ENCODE measurements at regions not wholly inside any gene's neighbourhood (a gene's known extent, or its start where the extent isn't known, plus 50 kb on each side); places are given as distances from the start of the nearest gene placed in this dataset.

DNA sequence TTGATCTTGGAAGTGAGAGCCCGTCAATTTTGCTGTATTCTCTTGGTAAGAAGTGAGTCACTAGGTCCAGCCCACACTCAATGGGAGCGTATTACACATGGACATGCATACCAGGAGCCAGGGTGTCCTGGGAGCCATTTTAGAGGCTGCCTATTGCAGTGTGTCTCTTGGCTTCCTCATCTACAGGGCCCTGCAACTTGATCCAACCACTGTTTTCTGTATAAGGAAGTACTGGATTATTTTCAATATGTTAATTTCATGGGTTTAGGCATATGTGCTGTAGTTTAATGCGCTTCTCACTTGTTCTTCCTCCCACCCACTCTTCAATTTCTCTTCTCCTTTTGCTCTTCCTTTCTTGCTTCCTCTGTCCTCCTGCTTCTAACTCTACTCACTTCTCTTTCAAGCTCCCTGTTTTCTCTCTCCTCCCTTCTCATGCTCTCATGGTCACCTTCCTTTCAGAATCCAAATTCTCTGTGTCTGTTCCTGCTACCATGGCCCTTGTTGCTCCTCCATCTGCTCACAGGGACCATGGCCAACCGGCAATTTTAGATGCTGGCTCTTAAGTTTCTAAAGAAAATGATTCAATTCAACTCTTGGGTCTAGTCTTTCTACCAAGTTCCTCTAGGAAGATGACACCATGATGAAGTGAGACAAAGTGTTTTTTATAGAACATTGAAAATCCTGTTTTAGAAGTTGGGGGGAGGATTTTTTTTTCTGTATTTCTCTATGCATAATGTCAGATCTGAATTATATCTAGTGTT lies 152.0 kb upstream of the ZEB2 start:
- ATAC-seq (ENCODE audit: low FRiP score), result no peak
- TF ChIP-seq, protein P1, sequence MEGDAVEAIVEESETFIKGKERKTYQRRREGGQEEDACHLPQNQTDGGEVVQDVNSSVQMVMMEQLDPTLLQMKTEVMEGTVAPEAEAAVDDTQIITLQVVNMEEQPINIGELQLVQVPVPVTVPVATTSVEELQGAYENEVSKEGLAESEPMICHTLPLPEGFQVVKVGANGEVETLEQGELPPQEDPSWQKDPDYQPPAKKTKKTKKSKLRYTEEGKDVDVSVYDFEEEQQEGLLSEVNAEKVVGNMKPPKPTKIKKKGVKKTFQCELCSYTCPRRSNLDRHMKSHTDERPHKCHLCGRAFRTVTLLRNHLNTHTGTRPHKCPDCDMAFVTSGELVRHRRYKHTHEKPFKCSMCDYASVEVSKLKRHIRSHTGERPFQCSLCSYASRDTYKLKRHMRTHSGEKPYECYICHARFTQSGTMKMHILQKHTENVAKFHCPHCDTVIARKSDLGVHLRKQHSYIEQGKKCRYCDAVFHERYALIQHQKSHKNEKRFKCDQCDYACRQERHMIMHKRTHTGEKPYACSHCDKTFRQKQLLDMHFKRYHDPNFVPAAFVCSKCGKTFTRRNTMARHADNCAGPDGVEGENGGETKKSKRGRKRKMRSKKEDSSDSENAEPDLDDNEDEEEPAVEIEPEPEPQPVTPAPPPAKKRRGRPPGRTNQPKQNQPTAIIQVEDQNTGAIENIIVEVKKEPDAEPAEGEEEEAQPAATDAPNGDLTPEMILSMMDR (IDR thresholded peaks at IDR 0.05), result no peak
- DNase-seq (ENCODE audit: low spot score), result no peak

DNA sequence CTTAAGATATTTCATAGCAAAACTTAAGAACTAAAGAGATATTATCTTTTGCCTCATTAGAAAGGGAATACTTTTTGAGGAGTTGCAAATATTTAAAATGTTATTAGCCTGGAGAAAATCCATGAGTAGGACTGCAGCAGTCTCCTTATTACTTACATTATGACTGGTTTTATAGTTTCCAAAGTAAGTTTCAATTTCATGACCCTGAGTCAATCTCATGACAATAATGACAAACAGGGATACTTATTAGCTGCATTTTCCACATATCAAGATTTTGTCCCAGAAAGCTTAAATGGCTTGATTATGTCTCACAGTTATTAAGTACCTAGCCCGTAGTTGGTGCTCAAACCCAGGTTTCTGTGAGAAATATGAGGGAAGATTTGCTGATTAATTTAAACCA lies 150.8 kb upstream of the ZEB2 start:
- DNase-seq (ENCODE audit: low spot score) (no peak), ATAC-seq (ENCODE audit: low FRiP score) (no peak)
- TF ChIP-seq, protein P1 (IDR thresholded peaks at IDR 0.05), result no peak

DNA sequence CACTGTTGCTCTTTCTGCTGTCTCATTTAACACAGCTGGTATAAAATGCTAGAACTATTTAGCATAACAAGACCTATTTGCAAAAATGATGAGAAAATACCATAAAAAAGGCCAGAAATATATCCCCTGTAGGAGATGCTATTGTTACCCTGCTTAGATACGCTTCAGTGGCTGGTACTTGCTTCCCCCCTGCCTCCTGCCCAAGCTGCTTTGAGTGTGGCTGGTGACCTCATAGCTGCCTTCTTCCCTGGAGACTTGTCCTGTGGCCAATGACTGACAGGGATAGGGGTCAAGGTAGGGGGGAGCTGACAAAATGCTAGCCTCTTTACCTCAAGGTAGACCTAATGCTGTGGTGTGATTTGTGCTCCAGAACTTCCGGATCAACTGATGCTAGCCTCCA lies 150.2 kb upstream of the ZEB2 start:
- no peak for DNase-seq (ENCODE audit: low spot score)
- no peak for ATAC-seq (ENCODE audit: low FRiP score)
- TF ChIP-seq, protein P1 (IDR thresholded peaks at IDR 0.05), result no peak

DNA sequence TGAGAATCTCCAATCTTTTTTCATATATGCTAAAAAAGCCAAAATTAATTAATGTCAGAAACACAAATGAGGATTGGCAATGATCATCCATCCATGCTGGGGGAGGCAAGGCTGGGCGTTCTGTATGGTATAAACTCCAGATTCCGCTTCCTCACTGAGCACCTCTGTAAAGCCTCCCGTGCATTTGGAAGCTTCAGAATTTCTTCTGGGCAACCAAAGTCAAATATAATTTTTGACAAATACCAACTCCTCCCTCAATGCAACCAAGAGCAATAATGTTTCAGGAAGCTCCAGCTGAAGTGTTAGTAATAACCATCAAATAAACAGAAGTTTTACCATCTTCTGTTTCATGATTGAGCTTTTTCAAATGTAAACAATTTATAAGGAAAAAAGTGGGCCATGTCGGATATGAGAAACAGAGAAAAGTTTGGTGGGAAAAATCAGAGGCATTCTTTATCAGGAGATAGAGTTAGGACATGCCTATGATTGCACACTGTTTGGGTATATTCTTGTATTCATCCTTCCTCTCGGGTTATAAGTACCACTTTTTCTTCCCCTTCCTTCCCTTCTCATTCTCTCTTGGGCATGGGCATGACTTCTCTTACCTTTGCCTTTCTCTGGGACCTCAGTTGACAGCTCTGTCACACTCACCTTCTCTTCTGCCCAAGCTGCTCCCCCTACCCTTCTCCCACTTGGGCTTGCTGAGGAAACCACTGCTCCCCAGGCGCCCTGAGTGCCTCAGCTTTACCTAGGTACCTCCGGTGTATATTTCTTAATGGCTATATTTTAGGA lies 149.5 kb upstream of the ZEB2 start:
- no peak for ATAC-seq (ENCODE audit: low FRiP score)
- DNase-seq (ENCODE audit: low spot score), result no peak
- TF ChIP-seq, protein P1 (IDR thresholded peaks at IDR 0.05), result no peak

DNA sequence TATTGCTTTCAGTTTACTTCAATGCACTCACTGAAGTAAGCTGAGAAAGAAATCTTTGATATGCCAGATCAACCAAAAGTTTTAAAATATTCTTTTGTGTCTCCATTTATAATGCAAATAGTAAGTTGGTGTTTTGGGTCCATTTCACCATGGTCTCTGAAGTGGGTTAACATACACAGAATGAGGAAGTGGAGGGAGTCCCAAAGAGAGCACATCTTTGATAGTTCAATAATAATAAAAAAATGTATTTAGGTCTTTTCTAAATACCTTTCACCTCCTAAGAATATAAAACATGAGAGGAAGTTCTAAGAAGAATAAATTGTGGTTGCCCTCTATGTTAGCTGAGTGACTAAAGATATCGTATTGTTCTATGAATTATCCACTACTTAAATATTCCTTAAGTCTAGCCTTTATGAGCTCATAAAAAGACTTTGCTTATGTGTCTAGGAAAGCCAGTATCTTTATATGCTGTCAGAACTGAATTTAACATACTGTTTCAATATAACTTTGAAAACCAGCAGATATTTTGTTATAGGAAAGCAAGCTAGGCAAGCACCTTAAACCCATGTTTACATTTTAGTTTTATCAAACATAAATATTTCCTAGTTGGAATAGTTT lies 148.7 kb upstream of the ZEB2 start:
- ATAC-seq (ENCODE audit: low FRiP score) (no peak), DNase-seq (ENCODE audit: low spot score) (no peak)
- TF ChIP-seq, protein P1 (IDR thresholded peaks at IDR 0.05), result no peak

DNA sequence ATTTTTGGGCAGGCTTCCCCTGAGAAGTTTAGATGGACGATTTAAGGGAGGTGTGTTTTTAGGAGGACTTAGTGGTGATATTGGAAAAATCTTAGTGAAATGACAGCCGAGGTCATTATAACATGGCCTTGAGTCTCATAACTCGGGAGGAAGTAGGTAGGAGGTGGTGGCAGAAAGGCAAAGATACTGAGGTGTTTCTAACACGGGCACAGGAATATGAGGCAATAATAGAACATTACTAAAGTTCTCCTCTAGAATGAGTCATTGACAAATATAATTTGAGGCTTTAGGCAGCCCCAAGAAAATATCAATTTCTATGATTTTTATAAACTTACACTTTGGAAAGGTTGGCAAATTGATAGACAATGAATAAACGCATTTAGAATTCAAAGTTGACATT lies 146.1 kb upstream of the ZEB2 start:
- DNase-seq (ENCODE audit: low spot score) (no peak), ATAC-seq (ENCODE audit: low FRiP score) (no peak)
- TF ChIP-seq, protein P1 (IDR thresholded peaks at IDR 0.05), result no peak

Measured in omental fat pad (tissue), 3 donors.